RWPE2 (cell line): ENCODE measurements at regions not wholly inside any gene's neighbourhood (a gene's known extent, or its start where the extent isn't known, plus 50 kb on each side); places are given as distances from the start of the nearest gene placed in this dataset.

Experiments
- ATAC-seq: fragments of 200-7000 bp; cut with Tn5 transposase; 3 replicates; pipeline ENCODE4 v1.9.1; 2021; ENCODE audit warnings: low read depth
- DNase-seq: peaks from one replicate; pipeline ENCODE4 v3.0.0-alpha.2; 2020; ENCODE audit warnings: low spot score
- H3K27ac ChIP-seq: fragments of 450-650 bp; 2 replicates; pipeline ENCODE4 v1.5.1; 2017; ENCODE audit warnings: mild to moderate bottlenecking; ENCODE audit not compliant: poor library complexity, severe bottlenecking
- H3K27me3 ChIP-seq: fragments of 250-450 bp; sonication (Bioruptor Pico); 2 replicates; pipeline ENCODE4 v1.5.1; 2021; ENCODE audit warnings: mild to moderate bottlenecking, moderate library complexity; ENCODE audit not compliant: insufficient read depth, poor library complexity, severe bottlenecking
- H3K36me3 ChIP-seq: fragments of 250-450 bp; sonication (Bioruptor Pico); 2 replicates; pipeline ENCODE4 v1.5.1; 2020; ENCODE audit warnings: low read depth, mild to moderate bottlenecking, moderate library complexity
- H3K4me1 ChIP-seq: fragments of 250-450 bp; sonication (Bioruptor Pico); 2 replicates; pipeline ENCODE4 v1.5.1; 2021; ENCODE audit warnings: mild to moderate bottlenecking, moderate library complexity; ENCODE audit not compliant: insufficient read depth, poor library complexity, severe bottlenecking
- H3K4me3 ChIP-seq: fragments of 250-450 bp; sonication (Bioruptor Pico); 2 replicates; pipeline ENCODE4 v1.5.1; 2021; ENCODE audit warnings: mild to moderate bottlenecking, moderate library complexity; ENCODE audit not compliant: severe bottlenecking
- H3K9me3 ChIP-seq: fragments of 250-450 bp; sonication (Bioruptor Pico); 2 replicates; pipeline ENCODE4 v1.5.1; 2021; ENCODE audit warnings: mild to moderate bottlenecking, moderate library complexity; ENCODE audit not compliant: severe bottlenecking
- CTCF ChIP-seq: fragments of 450-650 bp; IDR thresholded peaks from one replicate; pipeline ENCODE4 v1.5.1; 2017; ENCODE audit warnings: mild to moderate bottlenecking, moderate library complexity; ENCODE audit not compliant: poor library complexity, severe bottlenecking

GRCh38 chrX:42684065-42684464 is 93.9 kb downstream of the PPP1R2C start:
- no peaks in the 10 kb centered on the region for H3K9me3 ChIP-seq
- DNase-seq (no peak), ATAC-seq (no peak)
- TF ChIP-seq CTCF, result no peak
- no peak overlapping the region for H3K4me3 ChIP-seq
- no peak overlapping the region for H3K27ac ChIP-seq
- H3K27me3 ChIP-seq, result no peaks in the 10 kb centered on the region
- H3K4me1 ChIP-seq, result no peaks in the 10 kb centered on the region
- H3K36me3 ChIP-seq, result no peaks in the 10 kb centered on the region

GRCh38 chrX:42680666-42681065 is 97.3 kb downstream of the PPP1R2C start:
- TF ChIP-seq CTCF, result no peak
- no peak for ATAC-seq

GRCh38 chrX:42678133-42678532 is 99.8 kb downstream of the PPP1R2C start:
- ATAC-seq, result no peak
- TF ChIP-seq CTCF, result no peak
- Histone ChIP-seq H3K4me1 (no peaks in the 10 kb centered on the region), H3K4me3 (no peak overlapping the region), H3K9me3 (no peaks in the 10 kb centered on the region), H3K36me3 (no peaks in the 10 kb centered on the region), H3K27ac (no peak overlapping the region), H3K27me3 (no peaks in the 10 kb centered on the region)
- DNase-seq, result no peak

More at GRCh38 chrX:42680666-42681065, 97.3 kb downstream of the PPP1R2C start:
- no peak for DNase-seq
- H3K36me3 ChIP-seq, result no peaks in the 10 kb centered on the region
- no peak overlapping the region for H3K27ac ChIP-seq
- no peaks in the 10 kb centered on the region for H3K9me3 ChIP-seq
- no peak overlapping the region for H3K4me3 ChIP-seq
- H3K4me1 ChIP-seq, result no peaks in the 10 kb centered on the region
- H3K27me3 ChIP-seq, result no peaks in the 10 kb centered on the region

- no peak for TF ChIP-seq CTCF
- Histone ChIP-seq H3K36me3 (no peaks in the 10 kb centered on the region), H3K4me1 (no peaks in the 10 kb centered on the region), H3K4me3 (no peak overlapping the region), H3K9me3 (no peaks in the 10 kb centered on the region), H3K27ac (no peak overlapping the region), H3K27me3 (no peaks in the 10 kb centered on the region)
- DNase-seq (no peak), ATAC-seq (no peak)
These were observed 104.6 kb downstream of the PPP1R2C start for GRCh38 chrX:42673301-42673810.

GRCh38 chrX:42664680-42665079 is 113.3 kb downstream of the PPP1R2C start:
- Histone ChIP-seq H3K36me3 (no peaks in the 10 kb centered on the region), H3K27me3 (no peaks in the 10 kb centered on the region), H3K4me3 (no peak overlapping the region), H3K27ac (no peak overlapping the region), H3K4me1 (no peaks in the 10 kb centered on the region), H3K9me3 (no peaks in the 10 kb centered on the region)
- no peak for TF ChIP-seq CTCF
- DNase-seq (no peak), ATAC-seq (no peak)
